ENCODE measurements at regions not wholly inside any gene's neighbourhood (a gene's known extent, or its start where the extent isn't known, plus 50 kb on each side); places are given as distances from the start of the nearest gene placed in this dataset.

DNA sequence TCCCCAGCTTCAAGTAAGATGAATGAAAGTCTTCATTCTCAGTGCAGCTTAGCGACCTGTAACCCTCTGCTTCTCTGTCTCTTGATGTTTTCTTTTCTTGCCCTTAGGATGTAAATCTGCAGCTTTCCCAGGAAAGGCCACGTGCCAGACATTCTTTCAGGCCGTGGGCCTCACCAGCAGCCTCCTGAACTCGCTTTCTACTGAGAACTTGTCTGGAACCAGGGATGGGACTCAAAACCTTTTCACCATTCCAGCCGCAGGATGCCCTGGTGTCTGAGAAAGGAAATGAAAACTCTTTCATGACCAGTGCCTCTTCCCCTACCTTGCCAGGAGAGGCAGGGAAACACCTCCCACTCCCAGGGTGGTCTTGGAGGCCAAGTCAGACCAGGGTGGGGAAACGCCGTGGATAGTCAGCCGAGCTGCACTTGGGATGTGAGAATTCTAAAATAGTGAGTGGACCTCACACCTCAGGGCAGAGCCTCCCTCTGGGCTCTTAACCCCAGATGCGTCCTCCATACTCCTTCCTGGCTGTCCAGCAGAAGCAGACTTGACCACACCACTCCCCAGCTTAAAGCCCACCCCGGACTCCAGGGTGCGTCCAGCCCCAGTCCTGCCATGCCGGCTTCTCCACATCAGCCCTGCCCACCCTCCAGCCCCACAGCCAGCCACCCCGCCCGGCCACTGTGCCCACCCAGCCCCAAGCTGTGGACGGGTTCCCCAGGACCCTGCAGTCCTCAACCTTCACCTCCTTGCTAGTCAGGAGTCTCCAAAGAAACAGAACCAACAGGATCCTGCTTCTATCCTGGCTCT lies 115.5 kb downstream of the TWIST2 start:
- no peak for DNase-seq (ENCODE audit: low spot score)

DNA sequence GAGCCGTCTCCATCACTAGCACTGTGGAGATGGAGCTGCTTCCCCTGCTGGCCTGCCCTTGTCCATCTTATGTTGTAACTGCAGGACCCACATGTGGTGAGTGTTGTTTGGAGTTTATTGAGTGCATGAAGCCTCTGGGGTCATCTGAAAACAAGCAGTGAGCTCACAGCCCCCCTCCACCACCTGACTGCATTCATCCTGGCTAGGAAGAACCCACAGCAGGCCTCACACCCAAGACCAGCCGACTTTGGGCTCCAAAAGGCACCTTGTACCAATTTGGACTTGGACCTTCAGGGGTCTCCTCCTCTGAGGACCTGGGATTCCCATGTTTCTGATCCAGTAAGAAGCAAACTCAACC lies 116.1 kb downstream of the TWIST2 start:
- no peak for DNase-seq (ENCODE audit: low spot score)

DNA sequence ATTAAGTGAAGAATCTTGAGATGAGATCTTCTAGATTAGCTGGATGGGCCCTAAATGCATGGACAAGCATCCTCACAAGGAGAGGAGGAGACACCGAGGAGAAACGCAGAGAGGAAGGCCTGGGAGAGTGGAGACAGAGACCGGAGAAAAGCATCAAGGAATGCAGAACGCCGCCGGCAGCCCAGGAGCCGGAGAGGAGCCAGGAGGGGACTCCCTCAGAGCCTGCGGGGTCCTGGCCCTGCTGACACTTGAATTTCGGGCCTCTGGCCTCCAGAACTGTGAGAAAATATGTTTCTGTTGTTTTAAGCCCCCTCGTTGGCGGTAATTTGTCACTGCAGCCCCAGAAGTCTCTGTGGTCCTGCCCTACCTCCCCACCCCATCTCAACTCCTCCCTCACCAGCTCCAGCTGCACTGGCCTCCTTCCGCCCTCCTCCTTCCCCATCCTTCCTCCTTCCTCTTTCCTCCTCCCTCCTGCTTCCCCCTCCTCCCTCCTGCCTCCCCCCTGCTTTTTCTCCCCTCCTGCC lies 116.7 kb downstream of the TWIST2 start:
- no peak for DNase-seq (ENCODE audit: low spot score)

DNA sequence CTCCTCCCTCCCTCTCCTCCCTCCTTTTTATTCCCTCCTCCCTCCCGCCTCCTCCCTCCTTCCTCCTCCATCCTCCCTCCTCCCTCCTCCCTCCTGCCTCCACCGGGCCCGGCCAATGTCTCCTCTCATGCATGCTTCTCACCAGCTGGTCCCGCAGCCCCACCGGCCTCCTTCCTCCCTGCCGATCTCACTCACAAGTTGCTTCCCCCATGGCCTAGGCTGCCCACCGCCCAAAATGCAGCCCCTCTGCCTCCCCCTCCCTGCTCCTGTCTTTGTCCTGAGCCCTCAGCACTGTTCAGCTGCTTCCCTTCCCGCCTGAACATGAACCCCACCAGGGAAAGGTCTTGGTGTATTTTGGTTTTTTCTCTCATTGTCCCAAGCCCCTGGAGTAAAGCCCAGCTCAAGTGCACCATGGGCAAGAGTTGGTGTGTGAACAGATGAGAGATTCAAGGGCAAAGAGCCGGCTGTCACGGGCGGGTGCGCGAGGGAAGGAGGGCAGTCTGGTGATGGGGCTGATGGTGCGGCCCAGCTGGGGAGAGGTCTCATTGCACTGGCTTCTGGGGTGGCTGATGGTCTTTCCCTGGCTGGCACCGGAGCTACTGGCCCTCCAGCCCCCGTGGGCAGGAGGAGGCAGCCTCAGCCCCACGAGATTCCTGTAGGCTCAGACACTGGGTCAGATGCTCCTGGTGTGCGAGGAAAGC lies 117.6 kb downstream of the TWIST2 start:
- DNase-seq (ENCODE audit: low spot score) = no peak

DNA sequence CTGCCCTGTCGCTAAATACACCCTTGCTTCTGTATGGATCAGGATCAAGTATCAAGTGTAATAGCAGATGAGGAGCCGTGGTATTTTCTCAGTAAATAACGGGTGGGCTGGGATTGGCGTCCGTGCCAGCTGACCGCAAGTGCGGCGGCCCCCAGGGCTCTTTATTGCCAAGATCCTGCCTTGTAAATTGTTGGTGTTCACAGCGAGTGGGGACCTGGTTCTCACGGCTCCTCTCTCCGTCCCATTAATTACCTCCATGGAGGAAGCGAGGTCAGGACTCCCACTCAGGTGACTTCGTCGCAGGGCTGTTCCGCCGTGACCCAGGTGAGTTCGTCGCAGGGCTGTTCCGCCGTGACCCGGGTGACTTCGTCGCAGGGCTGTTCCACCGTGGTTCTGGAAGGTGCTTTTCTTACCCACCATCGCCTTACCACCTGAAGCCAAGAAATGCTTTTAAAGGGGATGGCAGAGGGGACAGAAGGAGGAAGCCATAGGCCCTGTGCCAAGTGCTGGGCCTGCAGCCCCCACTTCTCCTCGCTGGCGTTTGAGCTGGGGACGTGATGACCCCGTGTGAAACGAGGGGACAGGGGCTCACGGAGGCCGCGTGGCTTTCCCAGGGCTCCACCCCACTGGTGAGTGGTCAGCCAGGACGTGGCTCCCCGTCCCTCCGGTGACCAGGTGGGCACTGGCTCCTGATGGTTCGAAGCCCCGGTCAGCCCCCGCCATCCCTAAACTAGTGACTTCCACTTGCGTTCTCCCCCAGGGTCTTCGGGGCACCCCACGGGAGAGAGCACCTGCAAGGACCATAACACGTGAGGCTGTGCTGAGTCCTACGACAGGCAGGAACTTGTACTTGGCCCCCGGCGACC lies 118.4 kb downstream of the TWIST2 start:
- no peak for DNase-seq (ENCODE audit: low spot score)

DNA sequence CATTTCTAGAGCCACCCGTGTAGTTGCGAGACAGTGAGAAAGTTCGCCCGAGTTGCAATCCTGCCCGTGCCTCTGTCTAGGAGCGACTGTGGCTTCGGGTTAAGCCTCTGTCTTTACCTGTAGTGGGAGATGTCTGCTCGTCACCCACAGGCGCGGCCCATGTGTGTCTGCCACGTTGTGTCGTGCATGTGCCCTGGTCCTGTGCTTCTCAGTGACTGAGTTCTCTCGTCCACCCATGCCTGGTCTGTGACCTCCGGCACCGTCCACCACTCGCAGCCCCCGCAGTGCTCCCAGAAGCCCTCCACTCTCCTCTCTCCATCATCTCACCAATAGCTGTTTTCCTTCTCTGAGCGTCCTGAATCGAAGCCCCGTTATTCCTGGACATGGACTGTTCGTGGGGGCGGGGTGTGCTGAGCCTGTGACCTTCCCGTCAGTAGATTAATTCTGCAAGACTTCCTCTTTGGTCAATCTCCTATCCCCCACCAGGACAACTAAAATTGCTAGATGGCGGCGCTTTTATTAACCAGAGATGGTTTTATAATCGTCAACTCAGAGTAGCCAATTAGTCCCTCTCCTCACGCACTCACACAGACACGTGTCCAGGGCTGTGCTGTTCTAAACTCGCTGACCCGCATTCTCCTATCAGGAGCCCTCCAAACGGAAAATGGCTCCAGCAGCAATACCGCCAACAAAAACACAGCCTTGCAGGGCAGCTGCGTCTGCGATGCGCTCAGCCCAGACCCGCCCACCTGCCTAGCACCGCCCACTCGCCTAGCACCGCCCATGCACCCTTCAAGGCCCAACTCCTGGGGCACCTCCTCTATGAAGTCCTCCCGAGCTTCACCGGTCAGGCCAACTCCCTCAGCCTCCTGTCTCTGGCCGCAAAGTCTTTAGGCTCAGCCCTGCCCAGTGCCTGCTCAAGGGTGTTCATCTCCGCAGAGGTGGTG lies 119.4 kb downstream of the TWIST2 start:
- peak; percentile 41 for DNase-seq (ENCODE audit: low spot score)

DNA sequence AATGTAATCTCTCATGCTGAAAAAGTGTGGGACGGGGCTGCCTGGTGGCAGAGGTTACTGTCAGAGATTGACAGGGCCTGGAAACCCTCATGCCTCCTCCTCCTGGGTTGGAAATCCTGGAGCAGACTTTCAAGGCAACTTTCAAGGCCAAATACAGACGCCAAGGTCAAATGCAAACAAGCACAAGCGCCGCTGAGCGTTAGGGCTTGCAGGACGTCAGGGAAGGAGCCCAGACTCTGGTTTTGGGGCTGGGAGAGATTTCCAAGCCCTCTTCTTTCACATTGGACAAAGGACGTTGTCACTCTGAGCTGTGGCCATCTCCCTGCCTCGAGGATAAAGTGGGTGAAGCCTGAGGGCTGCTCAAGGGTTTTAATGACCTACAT lies 120.1 kb downstream of the TWIST2 start:
- no peak for DNase-seq (ENCODE audit: low spot score)

DNA sequence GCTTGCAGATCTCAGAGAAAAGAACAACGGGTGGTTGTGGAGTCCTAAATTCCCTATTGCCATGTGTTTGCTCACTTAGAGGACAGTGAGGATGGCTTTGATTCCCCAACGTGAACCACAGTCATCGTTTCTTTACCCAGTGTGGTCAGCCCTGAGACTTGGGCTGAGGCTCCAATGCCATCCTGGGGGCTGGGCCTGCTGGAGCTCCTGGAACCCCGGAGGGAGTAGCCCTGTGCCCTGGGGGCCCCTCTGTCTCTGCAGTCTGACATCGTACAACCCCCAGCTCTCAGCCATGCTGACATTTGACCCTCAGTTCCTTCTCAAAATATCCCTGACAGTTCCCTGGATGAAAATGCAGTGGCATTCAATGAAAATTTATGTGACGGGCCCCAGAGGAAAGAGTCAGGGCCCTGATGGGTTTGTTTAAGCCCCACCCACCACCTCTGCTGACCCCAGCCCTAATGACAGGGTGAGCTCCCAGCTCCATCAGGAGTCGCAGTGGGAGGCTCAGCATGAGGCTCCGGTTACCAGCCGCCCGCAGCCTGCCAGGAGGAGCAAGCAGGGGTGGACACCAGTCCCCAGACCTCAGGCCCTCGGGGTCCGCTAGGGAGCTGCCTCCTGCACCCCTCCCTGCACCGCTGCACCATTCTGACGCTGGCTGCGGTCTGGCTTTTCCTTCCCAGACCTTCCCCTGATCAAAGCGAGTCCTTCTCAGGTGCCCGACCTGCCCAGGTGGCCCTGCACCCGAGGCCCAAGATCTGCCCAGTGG lies 120.9 kb downstream of the TWIST2 start:
- peak; percentile 38 for DNase-seq (ENCODE audit: low spot score)

DNA sequence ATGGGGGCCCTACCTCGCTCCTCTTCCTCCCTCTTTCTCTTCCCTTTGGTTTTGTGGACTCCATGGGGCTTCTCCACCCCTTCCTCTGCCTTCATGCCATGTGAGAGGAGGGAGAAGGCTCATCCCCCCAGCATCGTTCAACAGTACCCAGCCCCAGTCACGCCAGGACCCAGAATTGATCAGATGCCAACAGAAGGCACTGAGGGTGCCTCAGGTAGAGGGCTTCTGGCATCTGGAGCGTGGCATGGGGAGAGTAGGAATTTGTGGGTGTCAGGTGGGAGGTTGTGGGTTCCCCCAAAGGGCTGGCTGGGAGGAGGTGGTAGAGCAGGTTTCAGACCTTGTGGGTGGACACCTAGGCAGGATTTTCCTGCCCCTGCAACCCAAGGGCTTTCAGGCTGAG lies 122.0 kb downstream of the TWIST2 start:
- DNase-seq (ENCODE audit: low spot score) = peak; percentile 37

DNA sequence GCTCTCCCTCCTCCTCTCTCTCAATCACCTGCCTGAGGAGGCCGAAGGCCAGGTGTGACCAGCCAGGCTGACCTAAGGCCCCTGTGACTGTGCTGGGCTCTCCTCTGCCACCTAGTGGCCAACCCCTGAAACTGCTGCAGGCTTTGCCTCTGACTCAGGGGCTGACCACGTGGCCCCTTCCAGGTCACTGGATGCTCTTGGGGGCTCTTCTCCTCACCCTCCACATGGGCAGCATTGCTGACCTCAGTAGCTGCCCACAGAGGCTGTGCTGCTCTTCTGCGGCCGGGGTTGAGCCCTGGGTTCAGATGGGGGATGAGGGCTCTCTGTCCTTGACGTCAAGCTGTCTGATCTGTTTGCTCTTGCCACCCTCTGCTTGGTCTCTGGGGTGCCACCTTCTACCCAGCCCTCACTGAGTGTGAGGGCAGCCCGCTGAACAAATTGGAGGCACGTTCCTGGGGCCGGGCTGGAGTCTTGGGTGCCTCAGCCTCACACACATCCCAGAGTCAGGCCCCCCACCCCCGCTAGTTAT lies 122.7 kb downstream of the TWIST2 start:
- DNase-seq (ENCODE audit: low spot score) = peak; percentile 63

DNA sequence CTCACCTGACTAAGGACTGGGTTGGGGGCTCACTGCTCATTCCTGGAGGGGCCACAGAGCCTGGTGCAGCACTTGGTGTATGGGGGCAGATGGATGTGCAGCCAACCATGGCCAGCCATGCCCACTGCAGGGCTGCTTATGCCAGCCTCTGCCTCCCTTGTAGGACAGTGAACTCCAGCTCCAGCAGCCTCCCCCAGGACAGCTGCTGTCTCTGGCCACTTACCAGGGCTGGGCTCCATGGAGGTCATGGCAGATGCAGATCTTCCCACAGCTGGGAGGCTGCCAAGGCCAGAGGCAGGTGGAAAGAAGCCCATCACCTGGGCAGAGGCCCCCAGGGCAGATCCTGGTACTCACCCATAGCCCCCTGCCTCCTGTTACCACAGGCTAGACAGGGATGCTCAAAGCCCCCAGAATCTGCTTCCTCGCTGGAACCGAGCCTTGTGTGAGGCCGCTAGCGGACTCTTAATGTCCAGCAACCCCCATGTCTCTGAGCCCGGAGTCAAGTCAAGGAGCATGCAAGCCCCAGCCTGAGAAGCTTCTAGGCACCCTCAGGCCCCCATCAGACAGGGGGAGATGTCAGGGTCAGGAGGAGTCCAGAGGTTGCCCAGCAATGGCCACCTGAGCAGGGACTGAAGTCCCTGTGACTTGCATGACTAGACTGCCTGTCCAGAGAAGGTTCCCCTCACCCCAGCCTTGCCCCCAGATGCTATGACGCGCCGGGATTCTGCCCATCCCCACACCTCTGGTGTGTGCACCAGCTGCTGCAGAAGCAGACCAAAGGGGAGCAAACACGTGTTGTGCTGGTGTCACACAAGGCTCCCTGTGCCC lies 123.6 kb downstream of the TWIST2 start:
- no peak for DNase-seq (ENCODE audit: low spot score)

DNA sequence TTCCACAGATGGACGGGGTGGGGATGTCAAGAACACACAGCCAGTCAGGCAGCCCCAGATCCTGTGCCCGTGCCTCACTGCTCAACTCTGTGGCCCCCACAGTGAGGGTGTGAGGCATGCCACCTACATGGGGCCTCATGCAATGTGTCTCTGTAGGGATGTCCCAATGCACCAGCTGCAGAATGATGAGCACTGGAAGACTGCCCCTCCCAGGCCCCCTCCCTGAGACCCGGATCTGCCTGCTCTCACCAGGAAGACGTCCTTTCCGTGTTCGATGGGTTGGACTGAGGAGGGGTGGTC lies 124.2 kb downstream of the TWIST2 start:
- no peak for DNase-seq (ENCODE audit: low spot score)

DNA sequence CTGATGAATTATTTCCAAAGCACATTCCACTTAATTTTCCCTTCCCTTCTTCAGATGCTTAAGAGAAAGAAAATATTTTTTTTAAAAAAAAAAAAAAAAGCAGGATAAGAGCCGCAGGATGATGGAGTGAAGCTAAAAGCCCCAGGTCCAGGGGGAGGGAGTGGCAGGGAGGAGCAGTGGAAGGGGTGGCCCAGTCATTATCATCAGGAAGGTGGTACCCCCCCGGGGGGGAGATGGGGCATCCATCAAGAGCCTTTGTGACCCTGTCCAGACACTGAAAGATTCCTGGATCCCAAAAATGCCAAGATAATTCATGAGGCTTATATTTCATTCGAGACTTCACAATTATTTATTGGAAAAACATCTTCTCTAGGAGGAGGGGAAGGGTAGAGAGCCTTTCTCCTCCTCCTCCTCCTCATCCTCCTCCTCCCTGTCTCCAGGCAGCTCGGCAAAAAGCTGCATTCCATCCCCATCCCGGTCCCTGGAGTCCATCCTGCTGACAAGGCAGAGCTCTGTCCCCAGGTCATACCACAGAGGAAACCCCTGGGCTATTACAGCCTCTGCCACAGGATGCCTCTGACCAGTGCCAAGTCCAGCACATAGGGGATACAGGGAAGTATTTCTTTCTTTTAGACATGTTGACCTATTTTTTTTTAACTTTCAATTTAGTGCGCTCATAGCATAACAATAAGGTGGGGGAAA lies 125.3 kb downstream of the TWIST2 start:
- DNase-seq (ENCODE audit: low spot score) = no peak

DNA sequence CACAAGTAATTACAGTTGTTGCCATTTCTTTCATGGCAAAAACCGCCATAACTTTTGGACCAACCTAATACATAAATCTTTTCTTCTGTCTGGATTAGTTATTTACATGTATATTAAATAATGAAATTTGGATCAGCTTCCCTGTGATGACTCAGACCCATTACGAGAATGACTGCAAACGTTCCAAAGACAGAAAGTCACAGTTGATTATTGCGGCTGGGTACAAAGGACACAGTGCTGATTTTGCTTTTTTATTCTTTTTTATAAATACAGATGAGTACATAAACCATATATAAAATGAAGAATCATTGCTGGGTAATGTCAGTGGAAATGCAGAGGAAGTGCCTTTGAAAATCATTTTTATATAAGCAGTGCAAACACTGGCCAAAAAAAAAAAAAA lies 126.2 kb downstream of the TWIST2 start:
- no peak for DNase-seq (ENCODE audit: low spot score)

DNA sequence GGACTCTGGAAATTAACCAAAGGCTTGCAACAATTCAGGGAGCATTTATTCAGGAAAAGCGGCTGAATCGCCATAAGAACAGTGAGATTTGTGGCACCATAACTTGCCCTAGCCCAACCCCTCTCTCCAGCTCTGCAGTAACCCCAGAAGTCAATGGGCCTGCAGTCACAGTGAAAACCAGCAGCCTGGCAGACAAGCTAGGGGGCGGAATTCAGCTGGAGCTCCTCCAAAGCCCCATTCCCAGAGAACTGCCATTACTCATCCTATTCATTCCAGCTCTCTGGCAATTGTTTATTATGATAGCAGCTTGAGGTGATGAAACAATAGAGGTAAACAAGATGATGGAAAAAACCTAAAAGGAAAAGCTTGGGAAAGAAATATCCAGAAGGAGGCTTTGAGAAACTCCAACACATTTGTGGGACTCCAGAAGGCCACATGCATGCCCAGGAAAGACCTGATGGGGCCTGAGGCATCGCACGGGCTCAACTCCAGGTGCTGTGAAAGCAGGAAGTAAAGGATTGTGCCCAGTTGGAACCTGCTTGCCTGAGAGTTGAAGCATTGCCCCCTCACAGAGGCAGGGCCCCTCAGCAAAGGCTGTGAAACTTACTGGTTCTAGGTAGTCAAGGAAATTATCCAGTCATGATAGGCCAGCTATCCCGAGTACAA lies 126.7 kb downstream of the TWIST2 start:
- DNase-seq (ENCODE audit: low spot score) = no peak

DNA sequence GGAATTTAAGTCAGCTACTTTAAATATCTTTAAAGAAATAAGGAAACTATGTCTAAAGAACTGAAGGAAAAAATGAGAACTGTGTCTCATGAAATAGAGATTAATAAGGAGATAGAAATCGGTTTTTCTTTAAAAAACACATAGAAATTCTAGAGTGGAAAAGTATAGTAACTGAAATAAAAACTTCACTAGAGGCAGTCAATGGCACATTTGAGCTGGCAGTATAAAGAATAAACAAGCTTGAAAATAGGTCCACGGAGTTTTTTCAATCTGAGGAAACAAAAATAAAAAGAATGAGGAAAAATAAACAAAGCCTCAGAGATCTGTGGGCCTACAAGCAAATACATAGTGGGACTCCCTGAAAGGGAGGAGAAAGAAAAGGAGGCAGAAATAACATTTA lies 127.5 kb downstream of the TWIST2 start:
- DNase-seq (ENCODE audit: low spot score) = no peak

DNA sequence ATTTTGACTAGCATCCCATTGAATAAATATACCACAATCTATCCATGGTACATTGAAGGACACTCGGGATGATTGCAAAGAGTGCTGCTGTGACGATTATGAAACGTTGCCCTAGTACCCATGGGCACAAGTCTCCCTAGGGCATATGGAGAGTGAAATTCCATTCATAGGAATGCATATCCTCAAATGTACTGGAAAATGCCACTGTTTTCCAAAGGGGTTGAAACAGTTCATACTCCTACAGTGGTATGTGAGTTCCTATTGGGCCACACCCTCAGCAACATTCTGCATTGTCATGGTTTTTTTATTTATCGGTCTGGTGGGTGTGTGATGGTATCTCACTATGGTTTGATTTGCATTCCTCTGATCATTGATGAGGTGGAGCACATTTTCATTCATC lies 130.6 kb downstream of the TWIST2 start:
- no peak for DNase-seq (ENCODE audit: low spot score)

DNA sequence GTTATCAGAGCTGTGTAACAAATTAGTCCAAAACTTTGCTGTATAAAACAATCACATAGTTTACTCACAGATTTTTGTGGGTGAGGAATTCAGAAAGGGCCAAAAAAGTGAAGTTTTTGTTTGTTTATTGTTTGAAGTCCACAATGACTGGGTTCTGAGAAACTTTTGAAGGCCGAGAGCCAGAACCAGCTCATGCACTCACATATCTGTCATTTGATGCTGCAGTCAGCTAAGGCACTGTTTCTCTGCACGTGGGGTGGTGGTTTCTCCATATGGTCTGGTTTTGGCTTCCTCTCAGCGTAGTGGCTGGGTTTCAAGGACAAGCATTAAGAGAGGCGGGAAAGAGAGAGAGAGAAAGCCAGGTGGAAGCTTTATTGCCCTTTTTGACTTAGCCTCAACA lies 131.8 kb downstream of the TWIST2 start:
- no peak for DNase-seq (ENCODE audit: low spot score)
